ENCODE measurements at regions not wholly inside any gene's neighbourhood (a gene's known extent, or its start where the extent isn't known, plus 50 kb on each side); places are given as distances from the start of the nearest gene placed in this dataset.

DNA sequence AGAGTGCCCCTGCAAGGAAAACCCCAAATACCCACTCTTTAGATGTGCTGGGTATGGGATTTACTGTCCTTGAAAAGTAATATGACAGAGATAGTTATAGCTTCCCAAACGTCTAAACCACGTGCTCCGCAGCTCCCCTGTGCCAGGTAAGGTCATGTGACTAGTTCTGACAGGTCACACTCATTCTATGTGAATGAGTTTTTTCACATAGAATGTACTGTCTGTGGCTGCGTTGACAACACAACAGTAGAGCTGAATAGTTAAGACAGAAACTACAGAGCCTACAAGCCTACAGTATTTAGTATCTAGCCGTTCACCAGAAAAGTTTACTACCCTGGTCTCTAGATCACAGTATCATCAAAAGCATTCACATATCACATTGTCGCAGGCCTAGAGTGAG is 236.2 kb downstream of the ETS1 start:
- TF ChIP-seq, protein P1, sequence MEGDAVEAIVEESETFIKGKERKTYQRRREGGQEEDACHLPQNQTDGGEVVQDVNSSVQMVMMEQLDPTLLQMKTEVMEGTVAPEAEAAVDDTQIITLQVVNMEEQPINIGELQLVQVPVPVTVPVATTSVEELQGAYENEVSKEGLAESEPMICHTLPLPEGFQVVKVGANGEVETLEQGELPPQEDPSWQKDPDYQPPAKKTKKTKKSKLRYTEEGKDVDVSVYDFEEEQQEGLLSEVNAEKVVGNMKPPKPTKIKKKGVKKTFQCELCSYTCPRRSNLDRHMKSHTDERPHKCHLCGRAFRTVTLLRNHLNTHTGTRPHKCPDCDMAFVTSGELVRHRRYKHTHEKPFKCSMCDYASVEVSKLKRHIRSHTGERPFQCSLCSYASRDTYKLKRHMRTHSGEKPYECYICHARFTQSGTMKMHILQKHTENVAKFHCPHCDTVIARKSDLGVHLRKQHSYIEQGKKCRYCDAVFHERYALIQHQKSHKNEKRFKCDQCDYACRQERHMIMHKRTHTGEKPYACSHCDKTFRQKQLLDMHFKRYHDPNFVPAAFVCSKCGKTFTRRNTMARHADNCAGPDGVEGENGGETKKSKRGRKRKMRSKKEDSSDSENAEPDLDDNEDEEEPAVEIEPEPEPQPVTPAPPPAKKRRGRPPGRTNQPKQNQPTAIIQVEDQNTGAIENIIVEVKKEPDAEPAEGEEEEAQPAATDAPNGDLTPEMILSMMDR (IDR thresholded peaks at IDR 0.05), result no peak
- no peak for TF ChIP-seq SIN3A (IDR thresholded peaks at IDR 0.05; ENCODE audit: borderline replicate concordance, low read depth, low read length)
- no peak for TF ChIP-seq TCF12 (IDR thresholded peaks at IDR 0.05)
- no peak for TF ChIP-seq POLR2AphosphoS5 (IDR thresholded peaks at IDR 0.05; ENCODE audit: low read depth, low read length)
- TF ChIP-seq JUND (IDR thresholded peaks at IDR 0.05), result no peak
- no peak for TF ChIP-seq RFX5 (IDR thresholded peaks at IDR 0.05; ENCODE audit: low read length)
- no peak for TF ChIP-seq EP300 (IDR thresholded peaks at IDR 0.05; ENCODE audit: borderline replicate concordance in 1 of 2, low read depth in 1 of 2, low read length in 1 of 2)

Data from SK-N-SH (cell line).